ENCODE measurements at regions not wholly inside any gene's neighbourhood (a gene's known extent, or its start where the extent isn't known, plus 50 kb on each side); places are given as distances from the start of the nearest gene placed in this dataset.

GRCh38 chr13:85371254-85371653, 428.0 kb downstream of the SLITRK6 start:
- no peak overlapping the region for H3K4me3 ChIP-seq (ENCODE audit: low read length)
- DNase-seq (ENCODE audit: low read depth) = no peak
- TF ChIP-seq, protein P1, sequence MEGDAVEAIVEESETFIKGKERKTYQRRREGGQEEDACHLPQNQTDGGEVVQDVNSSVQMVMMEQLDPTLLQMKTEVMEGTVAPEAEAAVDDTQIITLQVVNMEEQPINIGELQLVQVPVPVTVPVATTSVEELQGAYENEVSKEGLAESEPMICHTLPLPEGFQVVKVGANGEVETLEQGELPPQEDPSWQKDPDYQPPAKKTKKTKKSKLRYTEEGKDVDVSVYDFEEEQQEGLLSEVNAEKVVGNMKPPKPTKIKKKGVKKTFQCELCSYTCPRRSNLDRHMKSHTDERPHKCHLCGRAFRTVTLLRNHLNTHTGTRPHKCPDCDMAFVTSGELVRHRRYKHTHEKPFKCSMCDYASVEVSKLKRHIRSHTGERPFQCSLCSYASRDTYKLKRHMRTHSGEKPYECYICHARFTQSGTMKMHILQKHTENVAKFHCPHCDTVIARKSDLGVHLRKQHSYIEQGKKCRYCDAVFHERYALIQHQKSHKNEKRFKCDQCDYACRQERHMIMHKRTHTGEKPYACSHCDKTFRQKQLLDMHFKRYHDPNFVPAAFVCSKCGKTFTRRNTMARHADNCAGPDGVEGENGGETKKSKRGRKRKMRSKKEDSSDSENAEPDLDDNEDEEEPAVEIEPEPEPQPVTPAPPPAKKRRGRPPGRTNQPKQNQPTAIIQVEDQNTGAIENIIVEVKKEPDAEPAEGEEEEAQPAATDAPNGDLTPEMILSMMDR (conservative IDR thresholded peaks at IDR 0.05; ENCODE audit: low read depth, low read length) = no peak

DNA sequence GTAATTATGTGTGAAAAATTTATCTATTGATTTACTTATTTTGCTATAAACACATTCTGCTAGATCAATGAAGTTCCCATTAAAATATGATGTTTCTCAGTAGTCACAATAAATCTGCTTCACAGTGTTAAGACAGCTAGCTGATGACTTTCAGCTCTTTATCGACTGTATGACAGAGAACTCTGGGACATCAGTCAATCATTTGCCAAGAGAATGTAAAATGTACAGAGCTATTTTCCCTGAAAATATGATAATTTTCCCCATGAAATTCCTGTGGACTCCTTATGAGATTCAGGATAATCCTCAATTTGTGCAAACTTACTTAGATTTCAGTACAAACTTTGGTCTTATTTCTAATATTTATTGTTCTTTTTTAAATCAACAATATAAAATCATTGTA, 430.5 kb downstream of the SLITRK6 start:
- TF ChIP-seq, protein P1 (conservative IDR thresholded peaks at IDR 0.05; ENCODE audit: low read depth, low read length) = no peak
- no peak for DNase-seq (ENCODE audit: low read depth)
- no peak overlapping the region for H3K4me3 ChIP-seq (ENCODE audit: low read length)

DNA sequence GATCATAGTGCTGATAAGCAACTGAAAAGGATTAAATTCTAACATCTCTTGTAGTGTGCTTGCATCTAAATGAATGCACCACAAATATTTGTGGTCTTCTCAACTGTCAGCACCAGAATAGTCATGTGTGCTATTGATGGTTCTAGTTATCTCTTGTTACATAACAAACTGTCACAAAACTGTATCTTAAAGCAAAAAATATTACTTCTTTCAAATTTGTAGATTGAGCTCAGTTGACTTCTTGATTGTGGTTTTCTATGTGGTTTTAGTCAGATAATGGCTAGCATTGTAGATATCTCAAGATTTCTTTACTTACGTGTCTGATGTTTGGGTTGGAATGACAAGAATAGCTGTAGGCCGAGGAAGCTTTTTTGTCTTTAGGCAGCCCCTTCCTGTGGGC, 431.3 kb downstream of the SLITRK6 start:
- TF ChIP-seq, protein P1 (conservative IDR thresholded peaks at IDR 0.05; ENCODE audit: low read depth, low read length) = no peak
- DNase-seq (ENCODE audit: low read depth) = no peak
- H3K4me3 ChIP-seq (ENCODE audit: low read length) = no peak overlapping the region

DNA sequence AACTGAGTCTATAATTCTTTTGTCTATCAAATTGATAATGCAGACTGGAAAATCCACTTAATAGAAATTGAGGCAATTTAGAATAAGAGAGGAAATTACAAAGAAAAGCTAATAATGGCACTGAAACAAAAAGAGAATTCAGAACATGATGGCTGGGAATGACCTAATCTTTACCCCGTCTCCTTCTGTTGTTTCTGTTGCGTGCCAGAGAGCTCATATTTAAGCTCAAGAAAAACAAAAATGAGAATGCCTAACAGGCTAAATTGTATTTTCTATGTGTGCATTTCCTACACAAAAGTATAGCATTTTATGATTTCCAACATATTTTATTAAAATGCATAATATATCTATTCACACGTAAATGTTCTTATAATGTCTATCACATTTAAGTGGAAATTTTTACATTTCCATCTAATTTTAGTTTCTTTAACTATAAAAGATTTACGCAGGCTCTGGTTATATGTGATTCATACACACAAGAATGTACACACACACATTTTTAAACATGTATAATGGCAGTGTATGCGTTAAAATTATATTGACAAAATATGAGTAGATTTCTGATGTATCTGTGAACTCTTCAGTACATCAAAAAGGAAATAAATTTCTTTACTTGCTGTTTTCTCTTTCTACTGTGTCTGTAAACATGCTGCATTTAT, 432.3 kb downstream of the SLITRK6 start:
- no peak for DNase-seq (ENCODE audit: low read depth)
- TF ChIP-seq, protein P1 (conservative IDR thresholded peaks at IDR 0.05; ENCODE audit: low read depth, low read length) = no peak
- H3K4me3 ChIP-seq (ENCODE audit: low read length) = no peak overlapping the region

DNA sequence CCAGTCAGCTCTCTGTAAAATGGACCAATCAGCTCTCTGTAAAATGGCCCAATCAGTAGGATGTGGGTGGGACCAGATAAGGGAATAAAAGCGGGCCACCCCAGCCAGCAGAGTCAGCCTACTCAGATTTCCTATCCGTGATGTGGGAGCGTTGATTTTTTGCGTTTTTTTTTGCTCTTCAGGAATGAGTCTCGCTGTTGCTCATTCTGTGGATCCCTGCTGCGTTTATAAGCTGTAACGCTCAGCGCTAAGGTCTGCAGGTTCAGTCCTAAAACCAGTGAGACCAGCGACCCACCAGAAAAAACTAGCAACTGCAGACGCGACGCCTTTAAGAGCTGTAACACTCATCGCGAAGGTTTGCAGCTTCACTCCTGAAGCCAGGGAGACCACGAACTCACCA, 435.7 kb downstream of the SLITRK6 start:
- TF ChIP-seq, protein P1 (conservative IDR thresholded peaks at IDR 0.05; ENCODE audit: low read depth, low read length) = no peak
- H3K4me3 ChIP-seq (ENCODE audit: low read length) = no peak overlapping the region
- no peak for DNase-seq (ENCODE audit: low read depth)

GRCh38 chr13:85362980-85363379, 436.2 kb downstream of the SLITRK6 start:
- TF ChIP-seq, protein P1 (conservative IDR thresholded peaks at IDR 0.05; ENCODE audit: low read depth, low read length) = no peak
- H3K4me3 ChIP-seq (ENCODE audit: low read length) = no peak overlapping the region
- DNase-seq (ENCODE audit: low read depth) = no peak

DNA sequence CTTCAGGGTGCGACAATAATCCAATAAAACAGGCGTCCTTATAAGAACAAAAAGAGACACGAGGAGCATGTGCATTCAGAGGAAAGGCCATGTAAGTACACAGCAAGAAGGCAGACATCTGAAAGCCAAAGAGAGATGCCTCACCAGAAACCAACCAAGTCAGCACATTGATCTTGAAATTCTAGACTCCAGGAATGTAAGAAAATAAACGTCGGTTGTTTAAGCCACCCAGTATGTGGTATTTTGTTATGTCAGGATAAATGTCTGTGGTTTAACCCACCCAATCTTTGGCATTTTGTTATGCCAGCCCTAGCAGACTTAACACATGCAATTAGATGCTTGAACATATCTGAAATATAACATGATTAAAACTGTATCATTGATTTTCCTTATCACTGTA, 452.0 kb downstream of the SLITRK6 start:
- H3K4me3 ChIP-seq (ENCODE audit: low read length) = no peak overlapping the region
- TF ChIP-seq, protein P1 (conservative IDR thresholded peaks at IDR 0.05; ENCODE audit: low read depth, low read length) = no peak
- peak; percentile 54 for DNase-seq (ENCODE audit: low read depth)

All from retinal pigment epithelial cell (primary cell).